Natural killer cell treated with Interleukin-12 subunit alpha and Interleukin-12 subunit beta and Interleukin-15 and Interleukin-18, amount 100 ng/mL, for 72 hours (primary cell): ENCODE measurements at regions not wholly inside any gene's neighbourhood (a gene's known extent, or its start where the extent isn't known, plus 50 kb on each side); places are given as distances from the start of the nearest gene placed in this dataset.

Experiments
- ATAC-seq, 2 donors: fragments of 150-1000 bp; cut with Tn5 transposase in 1 of 2; sonication (Bioruptor Pico), chemical (Tn5 transposase) in 1 of 2; 2 replicates each; pipeline ENCODE4 v1.10.0; 2021
- DNase-seq: peaks from one replicate; pipeline ENCODE4 v3.0.0; 2022; ENCODE audit warnings: low spot score
- H3K27ac Mint-ChIP-seq, 2 donors: 1 replicate in 1 of 2; 2 replicates in 1 of 2; pipeline ENCODE4 v1.8.0; 2022; ENCODE audit warnings: mixed read lengths in 2 of 2, mild to moderate bottlenecking in 1 of 2, moderate library complexity in 1 of 2
- H3K27me3 Mint-ChIP-seq, 2 donors: 1 replicate in 1 of 2; 2 replicates in 1 of 2; pipeline ENCODE4 v1.8.0; 2022; ENCODE audit warnings: mixed read lengths in 2 of 2
- H3K36me3 Mint-ChIP-seq: one replicate; pipeline ENCODE4 v1.8.0; 2022; ENCODE audit warnings: mixed read lengths
- H3K4me1 Mint-ChIP-seq, 2 donors: 1 replicate in 1 of 2; 2 replicates in 1 of 2; pipeline ENCODE4 v1.8.0; 2022; ENCODE audit warnings: low read depth in 2 of 2, mixed read lengths in 2 of 2, mild to moderate bottlenecking in 1 of 2
- H3K4me3 Mint-ChIP-seq: one replicate; pipeline ENCODE4 v1.8.0; 2022; ENCODE audit warnings: mixed read lengths
- H3K9me3 Mint-ChIP-seq: 2 replicates; pipeline ENCODE4 v1.8.0; 2022; ENCODE audit warnings: mixed read lengths

- Mint-ChIP-seq H3K9me3 (peaks cover 12% of the 10 kb centered on the region), H3K36me3 (peaks cover 4% of the 10 kb centered on the region), H3K4me3 (no peak overlapping the region), H3K27ac (no peak overlapping the region), H3K27me3 (no peaks in the 10 kb centered on the region), H3K4me1 (no peaks in the 10 kb centered on the region)
- DNase-seq (no peak), ATAC-seq (no peak)
Observed at GRCh38 chr5:8598996-8599395, 730.0 kb downstream of the MTRR start.

DNA sequence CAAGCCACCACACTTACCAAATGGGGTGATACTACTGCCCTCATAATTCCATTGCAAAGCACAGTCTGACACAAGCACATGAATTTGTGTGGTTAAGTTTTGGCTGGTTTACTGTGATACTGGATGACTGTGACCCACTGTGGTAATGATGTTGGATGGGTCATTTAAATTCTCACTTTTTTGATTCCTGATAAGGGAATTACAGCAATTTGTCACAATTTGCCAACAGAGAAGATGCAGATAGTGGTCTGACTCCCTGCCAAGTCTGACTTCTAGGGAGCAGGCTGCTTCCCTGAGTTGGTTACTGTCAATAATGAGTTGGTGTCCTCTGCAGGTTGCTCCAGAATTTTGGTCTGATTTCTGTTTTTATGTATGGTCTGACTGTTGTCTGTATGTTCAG lies 731.9 kb downstream of the MTRR start:
- Mint-ChIP-seq H3K27me3 (no peaks in the 10 kb centered on the region), H3K27ac (no peak overlapping the region), H3K4me3 (no peak overlapping the region), H3K36me3 (peaks cover 4% of the 10 kb centered on the region), H3K4me1 (no peaks in the 10 kb centered on the region), H3K9me3 (peaks cover 14% of the 10 kb centered on the region)
- ATAC-seq (no peak), DNase-seq (no peak)

- DNase-seq (no peak), ATAC-seq (no peak)
- Mint-ChIP-seq H3K27ac (no peak overlapping the region), H3K36me3 (peaks cover 4% of the 10 kb centered on the region), H3K4me1 (no peaks in the 10 kb centered on the region), H3K4me3 (no peak overlapping the region), H3K9me3 (peaks cover 14% of the 10 kb centered on the region), H3K27me3 (no peaks in the 10 kb centered on the region)
Observed at GRCh38 chr5:8601831-8602354, 732.9 kb downstream of the MTRR start.

- no peak for ATAC-seq
- Mint-ChIP-seq H3K9me3 (peaks cover 10% of the 10 kb centered on the region), H3K27ac (no peak overlapping the region), H3K4me1 (no peaks in the 10 kb centered on the region), H3K4me3 (no peak overlapping the region), H3K36me3 (peaks cover 4% of the 10 kb centered on the region), H3K27me3 (no peaks in the 10 kb centered on the region)
- no peak for DNase-seq
Observed at GRCh38 chr5:8606231-8606630, 737.3 kb downstream of the MTRR start.

GRCh38 chr5:8611067-8611466 lies 742.1 kb downstream of the MTRR start:
- Mint-ChIP-seq H3K27me3 (no peaks in the 10 kb centered on the region), H3K4me3 (no peak overlapping the region), H3K4me1 (no peaks in the 10 kb centered on the region), H3K27ac (no peak overlapping the region), H3K36me3 (peaks cover 5% of the 10 kb centered on the region), H3K9me3 (peaks cover 14% of the 10 kb centered on the region)
- ATAC-seq (no peak), DNase-seq (no peak)

DNA sequence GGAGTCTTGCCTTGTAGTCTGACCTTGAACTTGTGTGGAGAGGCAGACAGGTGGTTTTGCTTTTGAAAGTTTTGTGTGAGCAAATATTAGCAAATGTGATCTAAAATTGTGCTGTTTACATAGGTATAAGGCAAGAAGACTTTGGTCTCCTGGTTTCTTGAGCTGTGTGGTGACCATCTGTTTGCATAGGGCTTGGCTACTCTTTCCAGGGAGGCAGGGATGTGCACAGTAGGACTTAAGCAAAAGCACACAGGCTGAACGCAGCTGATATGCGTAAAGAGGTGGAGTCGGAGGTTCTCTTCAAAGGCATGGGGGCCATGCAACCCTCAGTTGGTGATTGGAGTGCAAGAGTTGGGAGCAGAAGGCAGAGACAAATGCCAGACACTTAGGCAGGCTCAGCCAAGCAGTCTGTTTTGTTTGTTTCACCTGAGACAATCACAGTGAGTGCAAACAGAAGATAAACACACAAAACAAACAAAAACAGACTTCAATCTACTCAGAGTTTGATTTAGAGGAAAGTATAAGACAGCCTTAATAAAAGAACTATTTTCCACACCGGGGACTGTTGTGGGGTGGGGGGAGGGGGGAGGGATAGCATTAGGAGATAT lies 744.2 kb downstream of the MTRR start:
- Mint-ChIP-seq H3K27me3 (no peaks in the 10 kb centered on the region), H3K9me3 (peaks cover 14% of the 10 kb centered on the region), H3K27ac (no peak overlapping the region), H3K4me3 (no peak overlapping the region), H3K4me1 (no peaks in the 10 kb centered on the region), H3K36me3 (peaks cover 5% of the 10 kb centered on the region)
- no peak for DNase-seq
- no peak for ATAC-seq

DNA sequence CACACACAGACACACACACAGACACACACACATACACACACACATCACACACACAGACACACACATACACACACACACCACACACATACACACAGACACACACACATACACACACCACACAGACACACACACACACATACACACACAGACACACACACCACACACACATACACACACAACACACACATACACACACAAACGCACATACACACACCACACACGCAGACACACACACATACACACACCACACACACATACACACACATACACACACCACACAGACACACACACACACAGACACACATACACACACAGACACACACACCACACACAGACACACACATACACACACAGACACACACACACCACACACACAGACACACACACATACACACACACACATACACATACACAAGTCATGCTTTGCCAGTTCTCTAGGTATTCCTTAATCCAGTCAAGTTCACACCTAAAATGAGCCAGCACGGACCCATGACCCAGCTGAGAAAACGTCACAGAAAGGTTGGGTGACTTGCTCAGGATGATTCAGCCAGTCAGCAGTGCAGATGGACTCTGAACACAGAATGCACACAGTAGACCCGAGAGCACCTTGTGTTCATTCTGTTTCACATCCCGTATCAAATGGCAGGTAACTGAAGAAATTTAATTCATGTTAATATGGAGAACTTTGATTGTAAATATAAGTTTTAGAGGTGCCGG lies 746.4 kb downstream of the MTRR start:
- Mint-ChIP-seq H3K9me3 (peaks cover 14% of the 10 kb centered on the region), H3K4me3 (no peak overlapping the region), H3K27ac (no peak overlapping the region), H3K27me3 (no peaks in the 10 kb centered on the region), H3K4me1 (no peaks in the 10 kb centered on the region), H3K36me3 (peaks cover 5% of the 10 kb centered on the region)
- no peak for DNase-seq
- ATAC-seq: no peak

DNA sequence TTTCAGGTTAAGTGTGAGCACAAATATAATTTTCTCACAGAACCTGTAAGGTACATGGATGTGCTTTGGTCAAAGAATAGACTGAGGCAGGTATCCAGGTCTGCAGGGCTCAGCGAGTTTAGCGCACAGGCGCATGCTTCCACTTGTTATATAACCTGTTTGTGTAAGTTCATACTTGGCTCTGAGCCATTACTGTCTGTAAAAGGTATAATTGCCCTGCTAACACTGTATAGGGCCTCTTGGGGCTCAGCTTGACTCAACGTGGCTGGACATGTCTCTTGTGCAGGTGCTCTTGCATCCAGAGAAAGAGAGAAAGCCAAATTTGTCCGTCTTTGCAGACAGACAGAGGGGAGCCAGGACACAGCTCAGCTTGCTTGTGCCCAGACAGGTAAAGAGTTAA lies 759.6 kb downstream of the MTRR start:
- H3K4me1 Mint-ChIP-seq: no peaks in the 10 kb centered on the region
- DNase-seq (no peak), ATAC-seq (no peak)
- H3K9me3 Mint-ChIP-seq: peaks cover 20% of the 10 kb centered on the region
- no peak overlapping the region for H3K4me3 Mint-ChIP-seq
- no peaks in the 10 kb centered on the region for H3K36me3 Mint-ChIP-seq
- H3K27me3 Mint-ChIP-seq: no peaks in the 10 kb centered on the region
- no peak overlapping the region for H3K27ac Mint-ChIP-seq

- peaks cover 24% of the 10 kb centered on the region for H3K9me3 Mint-ChIP-seq
- no peak overlapping the region for H3K4me3 Mint-ChIP-seq
- H3K27ac Mint-ChIP-seq: no peak overlapping the region
Observed at GRCh38 chr5:8633259-8633658, 764.3 kb downstream of the MTRR start.

GRCh38 chr5:8633696-8634095 lies 764.7 kb downstream of the MTRR start:
- Mint-ChIP-seq H3K27me3 (no peaks in the 10 kb centered on the region), H3K4me1 (no peaks in the 10 kb centered on the region), H3K36me3 (peaks cover 7% of the 10 kb centered on the region), H3K4me3 (no peak overlapping the region), H3K27ac (no peak overlapping the region), H3K9me3 (peaks cover 28% of the 10 kb centered on the region)
- no peak for DNase-seq
- ATAC-seq: no peak

More at GRCh38 chr5:8633259-8633658, 764.3 kb downstream of the MTRR start:
- ATAC-seq (no peak), DNase-seq (no peak)
- H3K27me3 Mint-ChIP-seq: no peaks in the 10 kb centered on the region
- H3K36me3 Mint-ChIP-seq: peaks cover 3% of the 10 kb centered on the region
- no peaks in the 10 kb centered on the region for H3K4me1 Mint-ChIP-seq

DNA sequence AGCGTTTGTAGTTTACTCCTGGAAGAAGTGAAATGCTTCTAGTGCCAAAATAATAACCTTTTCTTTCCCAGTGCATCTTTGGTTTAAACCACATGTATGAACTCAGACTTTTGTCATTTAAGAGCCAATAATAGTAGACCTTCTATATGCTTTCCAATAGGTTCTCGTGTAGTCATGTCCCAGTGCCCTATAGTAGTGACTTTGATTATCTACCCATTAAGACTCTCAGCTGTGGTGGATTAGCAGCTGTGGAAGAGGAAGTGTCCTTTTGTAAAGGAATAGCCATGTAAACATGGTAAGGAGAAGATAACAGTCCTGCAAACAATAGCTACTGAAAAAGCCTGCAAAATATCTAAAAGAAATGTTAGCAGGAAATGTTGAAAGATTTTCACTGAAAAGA lies 765.3 kb downstream of the MTRR start:
- H3K4me1 Mint-ChIP-seq: no peaks in the 10 kb centered on the region
- H3K9me3 Mint-ChIP-seq: peaks cover 28% of the 10 kb centered on the region
- ATAC-seq: no peak
- DNase-seq: no peak
- no peak overlapping the region for H3K4me3 Mint-ChIP-seq
- no peak overlapping the region for H3K27ac Mint-ChIP-seq
- H3K27me3 Mint-ChIP-seq: no peaks in the 10 kb centered on the region
- peaks cover 7% of the 10 kb centered on the region for H3K36me3 Mint-ChIP-seq

DNA sequence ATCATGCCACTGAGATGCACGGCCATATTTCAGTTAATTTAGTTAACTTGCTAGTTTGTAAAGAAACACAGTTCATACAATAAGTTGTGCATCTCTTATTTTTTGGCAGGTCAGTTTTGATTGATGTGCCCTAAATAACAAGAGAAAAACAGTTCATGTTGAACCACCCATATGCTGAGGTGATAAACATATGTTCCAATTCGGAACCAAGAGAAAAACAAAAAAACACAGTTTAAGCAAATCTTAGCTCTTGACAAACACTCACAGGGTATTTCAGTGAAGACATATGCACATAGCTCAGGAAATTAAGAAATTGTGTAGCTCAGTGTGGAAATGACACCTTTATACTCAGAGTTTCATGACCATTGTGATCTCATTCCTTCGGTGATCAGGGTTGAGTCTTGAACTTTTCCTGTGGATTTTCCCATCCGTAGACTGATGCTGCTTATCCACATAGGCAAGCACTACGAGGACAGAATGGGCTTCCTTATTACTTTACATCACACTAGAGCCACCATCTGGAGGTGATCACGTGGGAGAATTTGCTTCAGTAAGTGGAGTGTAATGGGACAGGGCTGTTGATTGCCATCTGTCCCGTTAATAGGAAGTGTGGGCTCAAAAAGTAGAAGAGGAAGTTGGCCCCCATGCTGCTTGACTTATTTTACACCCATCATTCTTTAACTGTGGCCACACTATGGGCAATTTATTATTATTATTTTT lies 773.0 kb downstream of the MTRR start:
- Mint-ChIP-seq H3K9me3 (peaks cover 14% of the 10 kb centered on the region), H3K4me3 (no peak overlapping the region), H3K4me1 (no peaks in the 10 kb centered on the region), H3K27me3 (no peaks in the 10 kb centered on the region), H3K27ac (no peak overlapping the region), H3K36me3 (peaks cover 12% of the 10 kb centered on the region)
- DNase-seq (no peak), ATAC-seq (no peak)

DNA sequence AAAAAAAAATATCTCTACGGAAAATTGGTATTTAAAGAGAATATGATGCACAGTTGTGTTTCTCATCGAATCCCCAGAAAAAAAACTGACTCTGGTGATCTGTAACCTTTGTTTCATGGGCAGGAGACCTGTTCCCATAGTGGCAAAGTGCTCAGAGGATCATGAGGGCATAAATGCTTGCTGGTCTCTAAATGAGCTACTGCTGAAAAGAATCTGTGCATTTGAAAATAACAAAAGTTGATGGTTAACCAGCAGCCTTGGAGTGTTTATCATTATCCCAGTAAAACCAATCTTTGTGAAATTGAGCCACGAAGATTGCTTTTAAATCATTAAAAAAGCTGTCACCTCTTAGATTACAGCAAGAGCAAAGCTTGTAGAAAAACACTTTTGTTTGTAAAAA lies 775.4 kb downstream of the MTRR start:
- H3K36me3 Mint-ChIP-seq: peaks cover 4% of the 10 kb centered on the region
- H3K4me3 Mint-ChIP-seq: no peak overlapping the region
- H3K27ac Mint-ChIP-seq: no peak overlapping the region
- H3K4me1 Mint-ChIP-seq: no peaks in the 10 kb centered on the region
- ATAC-seq (no peak), DNase-seq (no peak)
- H3K27me3 Mint-ChIP-seq: no peaks in the 10 kb centered on the region
- peaks cover 11% of the 10 kb centered on the region for H3K9me3 Mint-ChIP-seq

- no peak overlapping the region for H3K27ac Mint-ChIP-seq
- DNase-seq: no peak
Observed at GRCh38 chr5:8647111-8647510, 778.2 kb downstream of the MTRR start.

More at GRCh38 chr5:8647111-8647510, 778.2 kb downstream of the MTRR start:
- H3K4me1 Mint-ChIP-seq: no peaks in the 10 kb centered on the region
- ATAC-seq: no peak
- H3K36me3 Mint-ChIP-seq: peaks cover 14% of the 10 kb centered on the region
- no peaks in the 10 kb centered on the region for H3K27me3 Mint-ChIP-seq
- peaks cover 16% of the 10 kb centered on the region for H3K9me3 Mint-ChIP-seq
- no peak overlapping the region for H3K4me3 Mint-ChIP-seq
